ENCODE measurements at regions not wholly inside any gene's neighbourhood (a gene's known extent, or its start where the extent isn't known, plus 50 kb on each side); places are given as distances from the start of the nearest gene placed in this dataset.

- TF ChIP-seq POLR2A (IDR thresholded peaks at IDR 0.05): no peak
- TF ChIP-seq CTCF (IDR thresholded peaks at IDR 0.05): no peak
Observed at GRCh38 chr6:11650025-11650696, 112.6 kb downstream of the TMEM170B start.
